ENCODE measurements at regions not wholly inside any gene's neighbourhood (a gene's known extent, or its start where the extent isn't known, plus 50 kb on each side); places are given as distances from the start of the nearest gene placed in this dataset.

GRCh38 chr14:45434221-45434620 is 181.2 kb upstream of the MIS18BP1 start:
- H3K23ac ChIP-seq (ENCODE audit: insufficient read length) = no peak overlapping the region
- H3K14ac ChIP-seq (ENCODE audit: insufficient read length) = no peak overlapping the region
- no peaks in the 10 kb centered on the region for H3K79me2 ChIP-seq (ENCODE audit: control insufficient read depth in 1 of 2, insufficient read depth in 2 of 2, low read length in 2 of 2)
- no peaks in the 10 kb centered on the region for H4K20me1 ChIP-seq (replicated peaks in 1 of 2; ENCODE audit: control insufficient read depth in 1 of 2, insufficient read depth in 2 of 2, low read length in 2 of 2)
- no peak overlapping the region for H3K9ac ChIP-seq (replicated peaks in 1 of 4; ENCODE audit: extremely low read depth in 1 of 4, low read depth in 3 of 4, low read length in 3 of 4)
- no peak overlapping the region for H2BK15ac ChIP-seq (ENCODE audit: low read length)
- H3K56ac ChIP-seq (replicated peaks; ENCODE audit: insufficient read length, low read depth, low read length) = no peak overlapping the region
- no peak overlapping the region for H4K5ac ChIP-seq (ENCODE audit: insufficient read length, low read depth, low read length)
- no peaks in the 10 kb centered on the region for H3K27me3 ChIP-seq (replicated peaks in 1 of 4; ENCODE audit: control insufficient read depth in 3 of 4, extremely low read depth in 1 of 4, insufficient read depth in 3 of 4, low read length in 3 of 4)
- H3K4me2 ChIP-seq (ENCODE audit: insufficient read depth in 1 of 2, low read depth in 2 of 2, low read length in 2 of 2) = no peak overlapping the region
- H2AK5ac ChIP-seq (ENCODE audit: low read depth, low read length) = no peak overlapping the region
- H3K4ac ChIP-seq (replicated peaks; ENCODE audit: insufficient read length, low read depth, low read length) = no peak overlapping the region
- no peak overlapping the region for H2BK120ac ChIP-seq (replicated peaks; ENCODE audit: low read depth, low read length)
- H3K23me2 ChIP-seq (ENCODE audit: low read depth, low read length) = no peaks in the 10 kb centered on the region
- H3K27ac ChIP-seq (ENCODE audit: low read depth, low read length) = no peak overlapping the region
- no peak for DNase-seq (ENCODE audit: low read depth in 1 of 2, low spot score in 2 of 2)
- H2BK12ac ChIP-seq (ENCODE audit: low read depth, low read length) = no peak overlapping the region
- no peak overlapping the region for H4K8ac ChIP-seq (ENCODE audit: extremely low read depth, insufficient read depth, low read length)
- no peaks in the 10 kb centered on the region for H3K36me3 ChIP-seq (ENCODE audit: control insufficient read depth in 2 of 4, insufficient read depth in 4 of 4, low read length in 3 of 4)
- ChIA-PET POLR2A (ENCODE audit: partially characterized antibody) (no interaction called here), CTCF (ENCODE audit: partially characterized antibody) (no interaction called here)
- H2BK20ac ChIP-seq (ENCODE audit: low read length) = no peak overlapping the region
- H4K91ac ChIP-seq (replicated peaks; ENCODE audit: insufficient read length, low read length) = no peak overlapping the region
- 79% methylated on average over 1 of the region's 1 CpG; no CpG with 5 or more reads in 1 of the 2 experiments for WGBS, 2 experiments (ENCODE audit: extremely low coverage in 1 of 2, insufficient coverage in 1 of 2, insufficient read length in 1 of 2, insufficient replicate concordance in 2 of 2, low coverage in 1 of 2, low lambda C conversion rate in 2 of 2, missing lambda C conversion rate in 1 of 2)
- H3K4me3 ChIP-seq (ENCODE audit: extremely low read depth in 1 of 4, insufficient read depth in 2 of 4, low read depth in 3 of 4, low read length in 4 of 4) = no peak overlapping the region
- FAIRE-seq = no peak
- no peak overlapping the region for H2AFZ ChIP-seq (ENCODE audit: low read length)
- no peak overlapping the region for H3K18ac ChIP-seq (ENCODE audit: extremely low read depth, low read length)
- TF ChIP-seq NANOG (IDR thresholded peaks at IDR 0.05; ENCODE audit: insufficient read depth, low read depth, low read length, poor library complexity, severe bottlenecking) (no peak), CREB1 (IDR thresholded peaks at IDR 0.05) (no peak), RBBP5 (IDR thresholded peaks at IDR 0.05; ENCODE audit: borderline replicate concordance, low read depth, low read length) (no peak), BACH1 (IDR thresholded peaks at IDR 0.05; ENCODE audit: low read length) (no peak), KDM4A (IDR thresholded peaks at IDR 0.05; ENCODE audit: low read depth, low read length, severe bottlenecking) (no peak), SIRT6 (IDR thresholded peaks at IDR 0.05; ENCODE audit: low read length) (no peak)
- no peaks in the 10 kb centered on the region for H3K9me3 ChIP-seq (ENCODE audit: insufficient read depth in 2 of 2, low read depth in 1 of 2, low read length in 1 of 2)
- H2BK5ac ChIP-seq (ENCODE audit: low read depth, low read length) = no peak overlapping the region
- no peaks in the 10 kb centered on the region for H3K4me1 ChIP-seq (replicated peaks in 1 of 4; ENCODE audit: control insufficient read depth in 3 of 4, insufficient read depth in 4 of 4, low read length in 3 of 4)
- H3K79me1 ChIP-seq (ENCODE audit: low read depth, low read length) = no peaks in the 10 kb centered on the region

Measured in H1 (cell line).